ENCODE measurements at regions not wholly inside any gene's neighbourhood (a gene's known extent, or its start where the extent isn't known, plus 50 kb on each side); places are given as distances from the start of the nearest gene placed in this dataset.

GRCh38 chr6:108768792-108769524 lies 79.3 kb upstream of the ARMC2 start:
- Mint-ChIP-seq H3K27ac (ENCODE audit: unreplicated experiment) (no peak overlapping the region), H3K4me1 (ENCODE audit: unreplicated experiment) (no peaks in the 10 kb centered on the region), H3K27me3 (ENCODE audit: unreplicated experiment) (peaks cover 3% of the 10 kb centered on the region), H3K36me3 (ENCODE audit: low read depth, unreplicated experiment) (no peaks in the 10 kb centered on the region), H3K9me3 (ENCODE audit: unreplicated experiment) (no peaks in the 10 kb centered on the region), H3K4me3 (ENCODE audit: unreplicated experiment) (no peak overlapping the region)
- no peak for DNase-seq (ENCODE audit: low spot score)
- TF ChIP-seq, protein P1, sequence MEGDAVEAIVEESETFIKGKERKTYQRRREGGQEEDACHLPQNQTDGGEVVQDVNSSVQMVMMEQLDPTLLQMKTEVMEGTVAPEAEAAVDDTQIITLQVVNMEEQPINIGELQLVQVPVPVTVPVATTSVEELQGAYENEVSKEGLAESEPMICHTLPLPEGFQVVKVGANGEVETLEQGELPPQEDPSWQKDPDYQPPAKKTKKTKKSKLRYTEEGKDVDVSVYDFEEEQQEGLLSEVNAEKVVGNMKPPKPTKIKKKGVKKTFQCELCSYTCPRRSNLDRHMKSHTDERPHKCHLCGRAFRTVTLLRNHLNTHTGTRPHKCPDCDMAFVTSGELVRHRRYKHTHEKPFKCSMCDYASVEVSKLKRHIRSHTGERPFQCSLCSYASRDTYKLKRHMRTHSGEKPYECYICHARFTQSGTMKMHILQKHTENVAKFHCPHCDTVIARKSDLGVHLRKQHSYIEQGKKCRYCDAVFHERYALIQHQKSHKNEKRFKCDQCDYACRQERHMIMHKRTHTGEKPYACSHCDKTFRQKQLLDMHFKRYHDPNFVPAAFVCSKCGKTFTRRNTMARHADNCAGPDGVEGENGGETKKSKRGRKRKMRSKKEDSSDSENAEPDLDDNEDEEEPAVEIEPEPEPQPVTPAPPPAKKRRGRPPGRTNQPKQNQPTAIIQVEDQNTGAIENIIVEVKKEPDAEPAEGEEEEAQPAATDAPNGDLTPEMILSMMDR (IDR thresholded peaks at IDR 0.05; ENCODE audit: unreplicated experiment): no peak

DNA sequence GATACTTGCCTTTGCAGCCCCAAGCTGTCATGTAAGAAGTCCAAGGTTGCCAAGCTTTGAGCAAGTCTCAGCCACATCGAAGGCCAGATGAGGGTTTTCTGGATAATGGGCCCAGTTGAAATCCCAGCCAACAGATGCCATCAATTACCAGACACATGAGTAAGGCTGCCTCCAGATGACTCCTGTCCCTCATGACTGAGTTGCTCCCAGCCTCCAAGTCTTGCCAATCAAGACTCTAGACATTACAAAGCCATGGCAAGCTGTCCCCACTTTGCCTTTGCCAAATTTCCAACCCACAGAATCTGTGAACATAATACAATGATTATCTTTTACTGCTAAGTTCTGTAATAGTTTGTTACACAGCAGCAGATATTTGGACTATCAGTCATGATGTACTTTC lies 76.8 kb upstream of the ARMC2 start:
- H3K9me3 Mint-ChIP-seq (ENCODE audit: unreplicated experiment): no peaks in the 10 kb centered on the region
- no peak for DNase-seq (ENCODE audit: low spot score)

GRCh38 chr6:108774555-108774954 lies 73.7 kb upstream of the ARMC2 start:
- Mint-ChIP-seq H3K4me1 (ENCODE audit: unreplicated experiment) (no peaks in the 10 kb centered on the region), H3K27me3 (ENCODE audit: unreplicated experiment) (peaks cover 3% of the 10 kb centered on the region), H3K27ac (ENCODE audit: unreplicated experiment) (no peak overlapping the region), H3K9me3 (ENCODE audit: unreplicated experiment) (no peaks in the 10 kb centered on the region), H3K4me3 (ENCODE audit: unreplicated experiment) (no peak overlapping the region), H3K36me3 (ENCODE audit: low read depth, unreplicated experiment) (no peaks in the 10 kb centered on the region)
- DNase-seq (ENCODE audit: low spot score): no peak
- TF ChIP-seq, protein P1 (IDR thresholded peaks at IDR 0.05; ENCODE audit: unreplicated experiment): no peak

More for the DNA sequence above, 76.8 kb upstream of the ARMC2 start:
- TF ChIP-seq, protein P1 (IDR thresholded peaks at IDR 0.05; ENCODE audit: unreplicated experiment): no peak
- H3K27me3 Mint-ChIP-seq (ENCODE audit: unreplicated experiment): peaks cover 3% of the 10 kb centered on the region
- H3K4me1 Mint-ChIP-seq (ENCODE audit: unreplicated experiment): no peaks in the 10 kb centered on the region
- H3K4me3 Mint-ChIP-seq (ENCODE audit: unreplicated experiment): no peak overlapping the region
- no peaks in the 10 kb centered on the region for H3K36me3 Mint-ChIP-seq (ENCODE audit: low read depth, unreplicated experiment)
- no peak overlapping the region for H3K27ac Mint-ChIP-seq (ENCODE audit: unreplicated experiment)

DNA sequence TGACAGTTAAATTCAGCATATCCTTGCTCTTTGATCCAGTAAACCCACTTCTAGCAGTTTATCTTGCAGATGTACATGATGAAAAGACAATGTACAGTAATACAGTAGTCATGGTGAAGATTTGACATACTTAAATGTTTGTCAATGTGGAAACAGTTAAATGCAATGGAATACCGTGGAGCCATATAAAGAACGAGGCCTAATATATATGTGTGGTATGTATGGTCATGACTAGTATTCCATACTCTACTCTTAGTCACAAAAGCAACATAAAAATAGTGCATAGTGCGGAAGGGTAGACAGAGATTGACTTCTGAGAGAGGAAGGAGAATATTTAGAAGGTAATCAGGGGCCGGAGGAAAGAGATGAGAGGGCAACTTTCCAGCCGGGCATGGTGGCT lies 70.7 kb upstream of the ARMC2 start:
- H3K36me3 Mint-ChIP-seq (ENCODE audit: low read depth, unreplicated experiment): no peaks in the 10 kb centered on the region
- H3K9me3 Mint-ChIP-seq (ENCODE audit: unreplicated experiment): no peaks in the 10 kb centered on the region
- TF ChIP-seq, protein P1 (IDR thresholded peaks at IDR 0.05; ENCODE audit: unreplicated experiment): no peak
- H3K27me3 Mint-ChIP-seq (ENCODE audit: unreplicated experiment): peaks cover 3% of the 10 kb centered on the region
- no peak for DNase-seq (ENCODE audit: low spot score)
- H3K4me3 Mint-ChIP-seq (ENCODE audit: unreplicated experiment): no peak overlapping the region
- peaks cover 13% of the 10 kb centered on the region for H3K4me1 Mint-ChIP-seq (ENCODE audit: unreplicated experiment)
- H3K27ac Mint-ChIP-seq (ENCODE audit: unreplicated experiment): no peak overlapping the region

DNA sequence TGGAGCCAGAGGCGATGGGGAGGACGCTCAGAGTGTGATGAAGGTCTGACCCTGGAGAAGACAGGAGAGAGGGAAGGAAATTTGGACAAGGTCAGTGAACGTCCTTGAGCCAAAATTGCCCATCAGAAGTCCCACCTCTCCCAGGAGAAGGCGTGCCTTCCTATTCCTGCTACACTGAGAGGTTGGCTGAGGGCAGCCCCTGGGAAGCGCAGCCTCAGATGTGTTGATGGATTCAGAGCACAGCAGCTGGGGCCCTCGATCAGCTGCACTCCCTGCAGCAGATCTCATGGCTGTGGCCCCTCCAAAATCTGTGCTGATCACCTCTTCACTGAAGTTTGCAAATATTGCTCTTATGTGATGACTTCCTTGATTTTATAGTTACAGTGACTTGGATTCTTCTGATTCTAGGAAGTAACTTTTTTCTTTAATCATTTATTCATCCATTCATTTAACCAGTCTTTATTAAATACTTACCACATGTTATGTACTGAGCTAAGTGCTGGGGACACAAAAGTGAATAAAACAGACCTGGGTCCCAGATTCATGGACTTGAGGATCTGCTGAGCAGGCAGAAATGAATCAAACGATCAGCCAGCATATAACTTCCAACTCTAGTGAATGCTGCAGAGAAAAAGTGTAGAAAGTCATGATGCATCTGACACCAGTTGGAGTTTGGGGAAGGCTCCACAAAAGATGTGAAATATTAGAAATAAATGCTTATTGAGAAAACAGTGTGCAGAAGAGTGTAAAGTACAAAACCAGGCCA lies 69.6 kb upstream of the ARMC2 start:
- Mint-ChIP-seq H3K27ac (ENCODE audit: unreplicated experiment) (no peak overlapping the region), H3K4me1 (ENCODE audit: unreplicated experiment) (peaks cover 17% of the 10 kb centered on the region)
- TF ChIP-seq, protein P1 (IDR thresholded peaks at IDR 0.05; ENCODE audit: unreplicated experiment): no peak

More for the DNA sequence above, 69.6 kb upstream of the ARMC2 start:
- Mint-ChIP-seq H3K4me3 (ENCODE audit: unreplicated experiment) (no peak overlapping the region), H3K9me3 (ENCODE audit: unreplicated experiment) (no peaks in the 10 kb centered on the region), H3K36me3 (ENCODE audit: low read depth, unreplicated experiment) (no peaks in the 10 kb centered on the region), H3K27me3 (ENCODE audit: unreplicated experiment) (peaks cover 5% of the 10 kb centered on the region)
- no peak for DNase-seq (ENCODE audit: low spot score)
